ENCODE measurements at regions not wholly inside any gene's neighbourhood (a gene's known extent, or its start where the extent isn't known, plus 50 kb on each side); places are given as distances from the start of the nearest gene placed in this dataset.

DNA sequence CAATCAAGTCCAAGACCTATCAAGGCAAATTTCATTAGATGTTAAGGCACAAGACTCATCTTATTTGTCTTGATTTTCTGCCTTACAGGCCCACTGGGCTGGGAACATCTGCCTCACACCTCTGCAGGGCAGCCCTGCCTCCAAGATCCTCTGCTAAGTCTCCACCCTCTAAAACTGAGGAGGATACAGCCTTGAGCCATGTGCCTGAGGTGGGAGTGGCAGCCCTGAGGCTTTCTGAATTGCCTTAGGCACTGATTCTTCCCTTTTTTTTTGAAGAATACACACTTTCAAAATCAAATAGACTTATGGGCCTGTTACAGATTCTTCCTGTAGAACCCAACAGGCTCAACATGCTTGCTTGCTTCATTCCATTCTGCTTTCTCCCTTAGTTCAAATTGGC, 544.3 kb upstream of the ADAMTS5 start:
- Mint-ChIP-seq H3K27ac (no peak overlapping the region), H3K27me3 (no peaks in the 10 kb centered on the region), H3K9me3 (peaks cover 2% of the 10 kb centered on the region), H3K4me3 (no peak overlapping the region), H3K4me1 (no peaks in the 10 kb centered on the region), H3K36me3 (no peaks in the 10 kb centered on the region)
- no peak for ATAC-seq

DNA sequence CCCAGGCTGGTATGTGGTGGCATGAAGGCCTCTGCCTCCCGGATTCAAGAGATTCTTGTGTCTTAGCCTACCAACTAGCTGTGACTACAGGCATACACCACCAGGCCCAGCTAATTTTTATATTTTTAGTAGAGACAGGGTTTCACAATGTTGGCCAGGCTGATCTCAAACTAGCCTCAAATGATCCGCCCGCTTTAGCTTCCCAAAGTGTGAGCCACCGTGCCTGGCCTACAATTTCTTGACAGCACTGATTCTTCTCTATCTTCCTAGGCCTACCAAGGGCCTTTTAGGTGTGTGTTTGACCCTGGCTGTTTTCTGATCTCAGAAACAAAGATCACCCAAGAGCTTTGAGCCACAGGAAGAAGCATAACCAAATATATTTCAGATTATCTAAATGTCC, 540.8 kb upstream of the ADAMTS5 start:
- Mint-ChIP-seq H3K4me1 (no peaks in the 10 kb centered on the region), H3K9me3 (peaks cover 5% of the 10 kb centered on the region), H3K27me3 (no peaks in the 10 kb centered on the region), H3K4me3 (no peak overlapping the region), H3K36me3 (no peaks in the 10 kb centered on the region), H3K27ac (no peak overlapping the region)
- ATAC-seq, result no peak

DNA sequence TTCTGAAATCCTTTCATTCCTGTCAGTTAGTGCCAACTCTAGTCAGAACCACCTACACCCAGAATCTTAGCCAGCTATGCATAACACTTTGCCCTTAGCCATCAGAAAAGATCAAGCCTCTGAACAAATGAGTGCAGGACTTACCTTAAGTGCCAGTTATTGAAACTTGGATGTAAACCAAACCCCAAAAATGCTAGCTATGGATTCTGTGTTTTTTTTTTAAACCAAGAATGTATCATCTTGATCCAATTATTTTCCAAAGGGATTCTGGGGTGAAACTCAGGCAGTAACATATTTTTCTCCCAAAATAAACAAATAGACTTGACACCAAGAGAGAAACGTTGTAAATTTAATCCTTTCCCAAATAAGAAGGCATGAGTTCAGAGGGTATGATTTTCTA, 538.6 kb upstream of the ADAMTS5 start:
- H3K27me3 Mint-ChIP-seq, result no peaks in the 10 kb centered on the region
- H3K27ac Mint-ChIP-seq, result no peak overlapping the region
- no peaks in the 10 kb centered on the region for H3K36me3 Mint-ChIP-seq
- peaks cover 5% of the 10 kb centered on the region for H3K9me3 Mint-ChIP-seq
- no peak for ATAC-seq
- H3K4me1 Mint-ChIP-seq, result no peaks in the 10 kb centered on the region
- no peak overlapping the region for H3K4me3 Mint-ChIP-seq

DNA sequence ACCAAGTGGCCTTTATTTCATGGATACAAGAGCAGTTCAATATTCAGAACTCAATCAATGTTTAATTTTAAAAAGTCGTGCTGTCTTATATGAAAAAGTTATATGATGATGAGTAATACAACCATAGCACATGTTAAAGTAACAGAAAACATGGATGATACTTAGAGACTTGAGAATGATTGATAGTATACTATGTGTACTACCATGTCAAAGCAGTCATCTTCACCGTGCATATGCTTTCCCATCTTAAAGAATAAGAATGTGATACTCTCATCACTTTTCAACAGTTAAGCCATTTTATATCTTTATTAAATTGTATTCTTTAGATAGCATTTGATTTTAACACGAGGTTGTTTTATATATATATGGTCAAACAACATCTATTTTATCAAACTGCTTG, 535.9 kb upstream of the ADAMTS5 start:
- H3K4me3 Mint-ChIP-seq, result no peak overlapping the region
- no peaks in the 10 kb centered on the region for H3K27me3 Mint-ChIP-seq
- H3K27ac Mint-ChIP-seq, result no peak overlapping the region
- no peaks in the 10 kb centered on the region for H3K36me3 Mint-ChIP-seq
- H3K9me3 Mint-ChIP-seq, result peaks cover 3% of the 10 kb centered on the region
- no peaks in the 10 kb centered on the region for H3K4me1 Mint-ChIP-seq
- no peak for ATAC-seq

DNA sequence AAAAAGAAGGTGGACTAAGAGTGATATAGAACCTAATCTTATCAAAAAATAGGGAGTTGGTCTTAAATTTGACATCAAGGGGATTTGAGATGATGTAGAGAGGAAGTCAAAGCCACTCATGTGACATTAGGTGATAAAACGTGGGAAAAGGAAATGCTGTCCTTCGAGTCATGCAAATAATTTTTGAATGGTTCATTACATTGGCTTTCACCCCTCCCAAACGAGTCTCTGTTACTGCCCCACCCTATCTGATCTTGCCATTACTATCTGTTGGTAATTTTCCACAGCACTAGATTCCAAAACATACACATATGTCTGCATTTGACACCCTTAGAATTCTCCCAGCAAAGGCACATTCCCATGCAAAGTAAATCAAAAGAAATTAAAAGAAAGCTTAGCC, 531.1 kb upstream of the ADAMTS5 start:
- Mint-ChIP-seq H3K9me3 (no peaks in the 10 kb centered on the region), H3K27me3 (no peaks in the 10 kb centered on the region), H3K4me1 (no peaks in the 10 kb centered on the region), H3K4me3 (no peak overlapping the region), H3K36me3 (no peaks in the 10 kb centered on the region), H3K27ac (no peak overlapping the region)
- ATAC-seq, result no peak

DNA sequence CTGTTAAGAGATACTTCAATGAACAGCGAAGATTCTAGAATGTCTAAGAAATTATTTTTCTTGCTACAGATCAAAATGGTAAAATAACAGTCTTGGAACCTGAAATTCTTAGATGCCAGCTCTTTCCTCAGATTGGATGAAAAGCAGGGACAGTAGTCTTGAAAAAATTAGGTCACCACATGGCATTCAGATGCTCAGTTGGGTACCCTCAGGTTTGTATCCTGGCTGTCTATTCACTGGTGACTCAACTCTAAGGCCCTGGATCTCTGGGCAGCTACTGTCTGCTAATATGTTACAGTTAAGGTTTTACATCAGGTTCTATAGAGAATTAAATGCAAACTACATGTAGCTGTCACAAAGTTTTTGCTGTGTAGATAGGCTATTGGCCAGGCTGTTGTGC, 528.9 kb upstream of the ADAMTS5 start:
- no peaks in the 10 kb centered on the region for H3K36me3 Mint-ChIP-seq
- no peak for ATAC-seq
- no peak overlapping the region for H3K27ac Mint-ChIP-seq

DNA sequence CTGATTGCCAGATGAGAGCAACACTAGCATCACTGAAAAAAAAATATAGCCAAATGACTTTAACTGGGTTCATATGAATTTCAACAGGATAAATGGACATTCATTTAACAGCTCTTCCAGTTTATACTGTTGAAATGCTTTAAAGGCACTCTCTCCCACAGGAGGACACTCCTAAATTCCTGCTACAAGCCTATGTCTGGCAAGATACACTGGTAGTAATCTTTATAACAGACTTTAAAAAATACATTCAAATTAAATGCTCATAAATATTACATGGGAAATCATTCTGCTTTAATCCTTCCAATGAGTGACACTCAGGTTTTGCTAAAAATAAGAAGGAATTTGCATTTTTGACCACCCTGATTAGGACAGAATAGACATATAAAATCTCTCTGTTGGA, 526.7 kb upstream of the ADAMTS5 start:
- no peaks in the 10 kb centered on the region for H3K36me3 Mint-ChIP-seq
- H3K9me3 Mint-ChIP-seq, result peaks cover 2% of the 10 kb centered on the region
- no peak for ATAC-seq
- no peaks in the 10 kb centered on the region for H3K4me1 Mint-ChIP-seq
- H3K4me3 Mint-ChIP-seq, result no peak overlapping the region
- no peak overlapping the region for H3K27ac Mint-ChIP-seq
- H3K27me3 Mint-ChIP-seq, result no peaks in the 10 kb centered on the region

More for the DNA sequence above, 528.9 kb upstream of the ADAMTS5 start:
- Mint-ChIP-seq H3K4me1 (no peaks in the 10 kb centered on the region), H3K27me3 (no peaks in the 10 kb centered on the region), H3K4me3 (no peak overlapping the region), H3K9me3 (no peaks in the 10 kb centered on the region)

DNA sequence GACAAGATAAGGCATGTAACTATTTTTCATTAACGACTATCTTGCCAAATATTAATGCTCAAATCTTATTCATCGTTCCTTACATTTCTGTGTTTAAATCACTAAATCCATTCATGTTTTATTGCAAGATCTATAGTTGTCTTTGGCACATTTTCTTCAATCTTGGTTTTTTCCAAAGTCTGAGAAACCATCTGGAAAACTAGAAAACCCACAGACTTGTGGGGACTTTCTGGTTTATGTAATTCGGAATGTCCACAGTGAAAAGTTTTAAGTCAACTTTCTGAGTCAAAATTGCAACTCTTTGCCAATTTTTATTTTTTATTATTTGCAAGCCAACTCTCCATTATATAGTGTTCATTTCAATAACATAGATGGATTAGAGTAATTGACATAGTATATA, 520.8 kb upstream of the ADAMTS5 start:
- Mint-ChIP-seq H3K36me3 (no peaks in the 10 kb centered on the region), H3K27me3 (no peaks in the 10 kb centered on the region), H3K4me3 (no peak overlapping the region), H3K9me3 (peaks cover 6% of the 10 kb centered on the region), H3K27ac (no peak overlapping the region), H3K4me1 (no peaks in the 10 kb centered on the region)
- ATAC-seq, result no peak

DNA sequence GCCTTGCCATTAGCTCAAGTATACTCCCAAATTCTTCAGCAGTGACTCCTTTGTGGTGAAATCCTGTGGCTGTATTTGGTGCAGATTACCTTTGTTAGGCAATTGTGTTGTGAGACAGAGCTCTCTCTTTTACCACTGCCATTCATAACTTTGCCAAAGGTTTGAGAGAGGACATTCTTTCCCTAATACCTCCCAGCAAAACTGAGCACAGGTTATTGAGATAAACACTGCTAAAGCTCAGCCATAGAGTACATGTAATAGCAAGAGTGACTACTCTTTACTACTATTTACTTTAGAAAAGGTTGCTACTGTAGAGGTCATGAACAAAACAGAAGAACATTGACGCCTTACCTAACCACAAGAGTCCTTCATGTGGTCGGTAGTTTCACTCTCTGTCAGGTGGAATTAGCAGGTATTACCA, 514.0 kb upstream of the ADAMTS5 start:
- H3K27ac Mint-ChIP-seq, result no peak overlapping the region
- H3K9me3 Mint-ChIP-seq, result peaks cover 7% of the 10 kb centered on the region
- ATAC-seq, result no peak
- H3K4me3 Mint-ChIP-seq, result no peak overlapping the region
- H3K27me3 Mint-ChIP-seq, result no peaks in the 10 kb centered on the region
- no peaks in the 10 kb centered on the region for H3K36me3 Mint-ChIP-seq
- no peaks in the 10 kb centered on the region for H3K4me1 Mint-ChIP-seq

DNA sequence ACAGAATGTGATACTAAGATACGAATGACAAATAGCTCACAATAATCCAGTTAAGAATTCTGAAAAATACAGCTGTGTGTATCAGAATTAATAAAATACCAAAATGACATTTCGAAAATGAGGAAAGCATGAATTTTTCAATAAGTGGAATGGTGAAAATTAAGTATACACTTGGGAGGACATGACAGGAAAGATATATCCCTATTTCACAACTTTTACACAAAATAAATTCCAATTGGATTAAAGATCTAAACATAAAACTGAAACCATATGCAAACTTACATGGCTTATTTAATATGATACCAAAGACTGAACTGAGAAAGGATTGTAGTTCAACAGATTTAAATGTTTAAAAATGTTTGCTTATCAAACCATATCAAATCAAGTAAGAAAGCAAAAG, 510.4 kb upstream of the ADAMTS5 start:
- ATAC-seq, result no peak
- no peak overlapping the region for H3K27ac Mint-ChIP-seq
- H3K27me3 Mint-ChIP-seq, result no peaks in the 10 kb centered on the region
- no peaks in the 10 kb centered on the region for H3K4me1 Mint-ChIP-seq
- peaks cover 8% of the 10 kb centered on the region for H3K9me3 Mint-ChIP-seq
- no peaks in the 10 kb centered on the region for H3K36me3 Mint-ChIP-seq
- H3K4me3 Mint-ChIP-seq, result no peak overlapping the region

DNA sequence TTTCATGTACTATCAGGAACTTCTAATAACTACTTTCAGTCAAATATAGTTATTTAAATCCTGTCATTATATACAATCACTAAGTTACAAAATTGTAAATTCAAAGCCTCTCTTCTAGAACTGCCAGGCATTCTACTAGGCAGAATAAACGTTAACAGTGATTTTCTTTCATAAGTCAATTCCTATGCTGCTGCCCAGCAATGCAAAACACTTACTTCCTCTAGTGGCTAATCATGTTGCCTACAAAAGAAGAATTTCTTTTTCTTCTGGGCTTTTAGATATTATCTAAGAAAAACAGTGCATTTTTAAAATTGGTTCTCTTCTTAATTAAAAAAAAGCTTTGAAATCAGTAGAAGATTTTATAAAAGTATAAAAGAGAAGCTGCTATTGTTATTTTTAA, 509.8 kb upstream of the ADAMTS5 start:
- ATAC-seq, result no peak
- H3K27me3 Mint-ChIP-seq, result no peaks in the 10 kb centered on the region

DNA sequence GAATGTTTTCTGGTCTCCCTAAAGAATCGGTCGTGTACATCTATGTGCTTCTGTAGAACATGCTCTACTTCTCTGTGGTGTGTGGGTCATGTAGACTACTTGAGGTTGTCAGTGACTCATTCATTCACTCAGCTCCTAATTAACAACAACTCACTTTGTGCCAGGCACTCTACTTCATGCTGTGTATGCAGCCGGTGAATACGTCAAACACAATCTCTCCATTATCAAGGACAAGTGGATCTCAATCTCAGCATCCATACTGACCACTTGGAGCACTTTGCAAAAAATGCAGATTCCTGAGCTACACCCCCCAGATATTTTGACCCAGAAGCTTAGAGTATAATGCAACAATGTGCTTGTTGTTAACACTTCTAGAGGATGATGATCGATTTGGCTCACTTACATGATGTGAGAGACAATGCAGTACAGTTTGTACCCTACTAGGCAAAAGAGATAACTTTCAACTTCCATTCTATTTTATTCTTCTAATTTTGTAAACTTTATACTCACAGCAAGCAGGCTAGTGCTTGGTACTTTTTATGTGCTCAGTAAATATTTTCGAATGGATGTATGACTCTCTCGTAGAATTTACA, 508.6 kb upstream of the ADAMTS5 start:
- Mint-ChIP-seq H3K36me3 (no peaks in the 10 kb centered on the region), H3K9me3 (peaks cover 5% of the 10 kb centered on the region), H3K27me3 (no peaks in the 10 kb centered on the region), H3K4me1 (no peaks in the 10 kb centered on the region), H3K4me3 (no peak overlapping the region), H3K27ac (no peak overlapping the region)
- ATAC-seq, result no peak

More for the DNA sequence above, 509.8 kb upstream of the ADAMTS5 start:
- Mint-ChIP-seq H3K36me3 (no peaks in the 10 kb centered on the region), H3K27ac (no peak overlapping the region), H3K4me3 (no peak overlapping the region), H3K9me3 (peaks cover 5% of the 10 kb centered on the region), H3K4me1 (no peaks in the 10 kb centered on the region)

DNA sequence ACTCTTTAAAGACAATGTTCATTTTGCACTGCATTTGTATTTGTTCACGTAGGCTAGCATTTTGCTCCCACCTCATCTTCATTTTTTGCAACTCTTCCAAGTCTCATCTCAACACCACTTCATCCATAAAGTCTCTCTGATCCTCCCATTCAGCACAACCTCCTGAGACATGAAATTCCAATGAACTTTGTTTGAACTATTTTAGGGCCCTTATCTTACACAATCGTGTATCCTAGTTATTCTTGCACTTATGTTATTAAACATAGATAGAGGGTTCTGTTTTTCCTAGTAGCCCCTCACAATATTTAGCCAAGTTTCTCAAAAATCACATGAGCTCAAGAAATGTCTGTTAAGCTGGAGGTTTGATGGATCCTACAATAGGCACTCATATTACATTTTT, 500.5 kb upstream of the ADAMTS5 start:
- Mint-ChIP-seq H3K27ac (no peak overlapping the region), H3K4me3 (no peak overlapping the region), H3K27me3 (no peaks in the 10 kb centered on the region), H3K36me3 (no peaks in the 10 kb centered on the region), H3K4me1 (no peaks in the 10 kb centered on the region), H3K9me3 (peaks cover 2% of the 10 kb centered on the region)
- no peak for ATAC-seq

DNA sequence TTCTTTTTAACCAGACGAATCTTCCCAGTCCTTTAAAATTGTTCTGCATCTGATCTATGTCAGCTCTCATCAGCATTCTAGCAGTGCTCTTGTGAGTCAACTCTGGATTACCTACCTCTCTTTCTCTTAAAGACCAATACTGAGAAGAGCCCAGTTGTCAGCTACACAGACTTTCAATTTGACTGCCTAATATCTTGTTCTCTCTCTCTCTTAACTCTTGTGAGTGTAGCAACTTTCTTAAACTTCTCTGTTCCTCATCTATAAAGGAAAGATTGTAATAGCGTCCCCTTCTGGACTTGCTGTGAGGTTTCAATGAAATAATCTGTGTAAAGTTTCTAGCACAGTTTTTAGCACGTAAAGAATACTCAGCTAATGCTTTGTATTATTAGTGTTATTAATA, 499.3 kb upstream of the ADAMTS5 start:
- ATAC-seq, result no peak
- Mint-ChIP-seq H3K36me3 (no peaks in the 10 kb centered on the region), H3K27me3 (no peaks in the 10 kb centered on the region), H3K9me3 (peaks cover 2% of the 10 kb centered on the region), H3K4me1 (no peaks in the 10 kb centered on the region), H3K4me3 (no peak overlapping the region), H3K27ac (no peak overlapping the region)

DNA sequence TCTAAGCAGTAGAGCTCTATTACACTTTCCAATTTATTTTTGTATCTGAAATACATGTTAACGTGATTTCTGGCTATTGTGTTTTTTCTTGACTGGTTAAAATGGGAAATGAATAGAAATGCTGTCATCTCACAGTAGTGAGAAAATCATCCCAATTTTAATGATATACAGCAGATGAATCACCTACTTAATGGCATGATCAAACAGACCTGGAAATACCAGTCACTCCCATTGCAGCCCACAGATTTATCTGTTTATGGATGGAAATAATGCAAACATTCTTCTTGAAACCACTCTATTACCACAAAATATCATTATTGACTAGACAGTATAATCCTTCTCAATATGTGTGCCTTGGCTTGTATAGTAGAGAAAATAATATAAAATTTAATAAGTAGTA, 497.8 kb upstream of the ADAMTS5 start:
- no peak for ATAC-seq
- Mint-ChIP-seq H3K27me3 (no peaks in the 10 kb centered on the region), H3K4me3 (no peak overlapping the region), H3K9me3 (peaks cover 6% of the 10 kb centered on the region), H3K36me3 (no peaks in the 10 kb centered on the region), H3K4me1 (no peaks in the 10 kb centered on the region), H3K27ac (no peak overlapping the region)

DNA sequence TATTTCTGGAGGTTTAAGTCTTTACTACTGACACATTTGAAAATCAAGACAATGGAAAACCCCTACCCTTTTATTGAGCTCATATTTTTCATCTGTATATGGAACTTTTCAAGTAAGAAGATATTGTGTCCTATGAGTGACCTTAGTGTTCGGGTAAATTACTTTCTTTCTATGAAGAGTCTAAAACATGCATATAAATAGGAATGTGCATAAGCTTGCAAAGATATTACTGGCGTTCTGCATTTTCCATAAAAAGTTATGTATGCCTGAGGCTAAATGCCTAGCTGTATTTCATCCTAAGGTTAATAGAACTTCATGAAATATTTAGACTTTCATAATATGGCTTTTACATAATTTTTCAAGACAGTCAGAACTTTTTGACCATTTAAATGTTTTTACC, 495.8 kb upstream of the ADAMTS5 start:
- ATAC-seq, result no peak
- no peak overlapping the region for H3K27ac Mint-ChIP-seq
- H3K9me3 Mint-ChIP-seq, result peaks cover 6% of the 10 kb centered on the region
- no peaks in the 10 kb centered on the region for H3K27me3 Mint-ChIP-seq
- H3K4me3 Mint-ChIP-seq, result no peak overlapping the region
- H3K36me3 Mint-ChIP-seq, result no peaks in the 10 kb centered on the region
- no peaks in the 10 kb centered on the region for H3K4me1 Mint-ChIP-seq

DNA sequence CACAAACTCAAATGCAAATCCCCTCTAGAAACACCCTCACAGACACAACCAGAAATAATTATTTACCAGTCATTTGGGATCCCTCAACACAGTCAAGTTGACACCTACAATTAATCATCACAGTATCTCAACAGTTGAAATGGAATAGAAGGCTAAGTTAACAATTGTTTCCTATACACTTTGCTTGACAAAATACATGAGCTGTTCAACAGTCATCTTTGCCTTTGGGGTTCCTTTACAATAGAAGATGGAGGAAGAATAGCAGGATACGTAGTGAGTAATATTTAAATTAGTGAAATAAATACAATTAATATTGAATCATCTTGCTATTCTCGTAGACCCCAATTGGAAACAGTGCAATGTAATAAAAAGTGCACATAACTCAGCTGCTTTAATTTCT, 487.3 kb upstream of the ADAMTS5 start:
- ATAC-seq, result no peak
- no peaks in the 10 kb centered on the region for H3K4me1 Mint-ChIP-seq
- peaks cover 5% of the 10 kb centered on the region for H3K9me3 Mint-ChIP-seq
- no peak overlapping the region for H3K27ac Mint-ChIP-seq
- no peak overlapping the region for H3K4me3 Mint-ChIP-seq
- H3K27me3 Mint-ChIP-seq, result no peaks in the 10 kb centered on the region
- no peaks in the 10 kb centered on the region for H3K36me3 Mint-ChIP-seq
